SH-SY5Y (cell line): ENCODE measurements at regions not wholly inside any gene's neighbourhood (a gene's known extent, or its start where the extent isn't known, plus 50 kb on each side); places are given as distances from the start of the nearest gene placed in this dataset.

Experiments used
- GATA2 ChIP-seq: IDR thresholded peaks from 2 replicates; pipeline ENCODE4 v1.6.1; 2011; ENCODE audit warnings: mild to moderate bottlenecking, low read depth, low read length
- GATA3 ChIP-seq: IDR thresholded peaks from 2 replicates; pipeline ENCODE4 v1.6.1; 2011; ENCODE audit warnings: low read depth, mild to moderate bottlenecking, low read length, moderate library complexity

DNA sequence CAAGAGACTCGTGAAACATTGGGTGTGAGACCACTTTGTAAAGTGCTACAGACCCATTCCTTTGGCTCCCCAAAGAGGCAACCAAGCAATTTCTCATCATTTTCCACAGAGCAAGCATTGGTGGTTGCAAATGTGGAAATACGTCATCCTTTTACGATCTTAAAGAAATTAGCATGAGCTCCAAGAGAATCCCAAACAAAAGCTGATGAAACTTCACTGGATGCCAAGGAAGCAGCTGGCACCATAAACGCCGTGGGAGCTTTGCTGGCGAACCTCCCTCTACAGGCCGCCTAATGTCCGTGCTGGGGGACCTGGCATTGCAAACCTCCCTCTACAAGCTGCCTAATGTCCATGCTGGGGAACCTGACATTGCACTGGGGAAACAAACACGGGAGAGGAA lies 432.4 kb downstream of the ACTL7B start:
- no peak for TF ChIP-seq GATA3
- no peak for TF ChIP-seq GATA2
